Astrocyte of the spinal cord (primary cell): ENCODE measurements at regions not wholly inside any gene's neighbourhood (a gene's known extent, or its start where the extent isn't known, plus 50 kb on each side); places are given as distances from the start of the nearest gene placed in this dataset.
"Not testable (repeated sequence)": the region's sequence is repeated elsewhere in the genome, so short reads cannot be mapped to it uniquely, and the experiment has no call there.

Experiments
- DNase-seq: peaks from one replicate; pipeline ENCODE4 v3.0.0; 2011; ENCODE audit warnings: low read depth, low spot score
- H3K4me3 ChIP-seq: 2 replicates; pipeline ENCODE4 v1.5.1; 2011; ENCODE audit warnings: low read depth, mild to moderate bottlenecking, low read length, moderate library complexity
- CTCF ChIP-seq: IDR thresholded peaks from 2 replicates; pipeline ENCODE4 v1.5.1; 2012; ENCODE audit warnings: low read depth, mild to moderate bottlenecking, low read length, inconsistent platforms
- in situ Hi-C: cut with HindIII; loops from 2 replicates; pipeline ENCODE4 v1.10.0; 2017; ENCODE audit warnings: low sequenced_read_pairs

- H3K4me3 ChIP-seq = no peak overlapping the region
- in situ Hi-C loops = no loop called here
- DNase-seq = no peak
- no peak for TF ChIP-seq CTCF
Measured at GRCh38 chr12:75751769-75752471, 240.5 kb upstream of the KRR1 start.

DNA sequence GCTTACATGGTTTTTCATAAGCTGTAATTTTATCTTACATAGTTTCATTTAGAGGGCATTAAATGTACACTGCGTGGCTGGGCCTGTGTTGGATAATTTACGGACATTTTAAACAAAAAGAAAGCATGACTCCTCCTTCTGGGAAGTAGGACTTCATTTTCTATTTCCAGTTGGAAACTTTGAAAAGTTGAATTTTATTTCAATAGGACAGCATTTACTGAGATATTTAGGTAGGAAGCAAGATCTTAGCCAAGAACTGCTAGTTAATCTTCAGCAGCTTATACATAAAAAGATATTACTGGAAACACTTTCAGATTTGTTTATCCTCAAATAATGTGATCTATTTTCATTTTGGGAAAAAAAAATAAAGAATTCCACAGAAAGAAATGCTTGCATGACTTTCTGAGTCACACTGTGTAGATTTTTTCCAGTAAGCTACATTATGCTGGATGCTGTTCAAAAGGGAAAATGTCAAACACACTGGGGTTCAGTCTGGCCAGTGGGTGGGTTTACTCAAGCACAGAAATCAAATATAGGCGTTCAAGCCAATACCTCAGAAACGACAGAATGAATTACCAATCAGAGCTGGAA lies 239.4 kb upstream of the KRR1 start:
- in situ Hi-C loops = no loop called here
- no peak overlapping the region for H3K4me3 ChIP-seq
- peak; percentile 92 for DNase-seq
- no peak for TF ChIP-seq CTCF

DNA sequence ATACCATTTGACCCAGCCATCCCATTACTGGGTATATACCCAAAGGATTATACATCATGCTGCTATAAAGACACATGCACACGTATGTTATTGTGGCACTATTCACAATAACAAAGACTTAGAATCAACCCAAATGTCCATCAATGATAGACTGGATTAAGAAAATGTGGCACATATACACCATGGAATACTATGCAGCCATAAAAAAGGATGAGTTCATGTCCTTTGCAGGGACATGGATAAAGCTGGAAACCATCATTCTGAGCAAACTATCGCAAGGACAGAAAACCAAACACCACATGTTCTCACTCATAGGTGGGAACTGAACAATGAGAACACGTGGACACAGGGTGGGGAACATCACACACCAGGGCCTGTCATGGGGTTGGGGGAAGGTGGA lies 237.6 kb upstream of the KRR1 start:
- H3K4me3 ChIP-seq, DNase-seq, in situ Hi-C loops: not testable (repeated sequence)

DNA sequence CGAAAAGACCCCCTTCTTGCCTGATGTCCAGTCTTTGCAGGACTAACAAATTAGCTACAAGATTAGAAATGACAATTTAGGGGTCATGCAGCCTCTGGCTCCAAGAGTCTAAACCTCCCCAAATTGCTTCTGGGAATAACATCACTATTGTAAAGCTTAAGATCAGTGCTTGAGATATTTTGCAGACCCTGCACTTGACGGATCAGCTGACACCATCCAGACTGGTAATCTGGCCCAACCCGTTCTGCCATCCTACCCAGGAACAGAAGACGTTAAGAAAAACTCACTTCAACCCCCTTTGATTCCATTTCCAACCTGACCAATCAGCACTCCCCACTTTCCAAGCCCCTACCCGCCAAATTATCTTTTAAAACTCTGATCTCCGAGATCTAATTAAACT lies 236.7 kb upstream of the KRR1 start:
- no peak overlapping the region for H3K4me3 ChIP-seq
- in situ Hi-C loops = no loop called here
- no peak for DNase-seq
- no peak for TF ChIP-seq CTCF

DNA sequence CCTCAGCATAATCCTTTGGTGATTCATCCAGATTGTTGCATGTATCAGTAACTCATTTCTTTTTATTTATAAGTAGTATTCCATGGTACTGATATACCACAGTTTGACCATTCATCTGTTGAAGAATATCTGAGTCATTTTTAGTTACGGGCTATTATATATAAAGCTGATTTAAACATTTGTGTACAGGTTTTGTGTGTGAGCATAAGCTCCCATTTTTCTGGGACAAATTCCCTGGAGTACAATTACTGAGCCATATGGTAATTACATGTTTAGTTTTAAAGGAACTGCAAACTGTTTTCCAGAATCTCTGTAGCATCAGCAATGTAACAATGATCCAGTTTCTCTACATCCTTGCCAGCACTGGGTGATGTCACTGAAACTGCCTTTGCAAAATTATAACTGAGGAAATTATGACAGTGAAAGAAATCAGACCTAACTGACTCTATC lies 236.2 kb upstream of the KRR1 start:
- peak; percentile 83 for DNase-seq
- no peak for TF ChIP-seq CTCF
- in situ Hi-C loops = no loop called here
- no peak overlapping the region for H3K4me3 ChIP-seq

- no peak overlapping the region for H3K4me3 ChIP-seq
- TF ChIP-seq CTCF = no peak
- DNase-seq = no peak
- in situ Hi-C loops = no loop called here
Measured at GRCh38 chr12:75746621-75747020, 235.2 kb upstream of the KRR1 start.

DNA sequence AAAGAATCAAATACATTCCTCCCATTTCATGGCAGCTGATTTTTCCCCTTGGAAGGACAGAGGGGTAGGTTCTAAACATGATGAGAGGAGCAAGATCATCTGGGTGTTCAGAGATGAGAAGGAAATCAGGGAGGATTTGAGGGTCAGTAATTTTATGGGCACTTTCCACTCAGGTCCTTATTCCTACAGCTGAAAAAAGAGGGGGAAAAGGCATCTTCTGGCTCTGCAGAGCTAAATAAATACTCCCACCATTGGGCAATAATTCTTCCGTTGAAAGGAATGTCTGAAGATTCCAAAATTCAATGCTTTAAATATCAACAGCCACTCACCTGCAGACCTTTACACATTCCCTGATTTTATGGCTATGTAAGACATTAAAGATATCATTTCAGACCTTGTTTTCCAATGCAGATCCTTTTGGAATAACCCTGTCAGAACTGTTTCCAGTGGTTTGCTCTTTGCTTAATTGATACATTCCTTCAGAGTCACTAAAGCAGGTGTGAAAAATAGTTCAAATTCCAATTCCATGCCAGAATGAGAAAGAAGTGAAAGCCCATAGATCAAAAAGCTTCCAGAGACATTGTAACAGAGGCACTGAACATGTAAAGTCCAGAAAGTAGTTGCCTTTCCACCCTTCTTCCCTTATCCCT lies 233.3 kb upstream of the KRR1 start:
- H3K4me3 ChIP-seq = no peak overlapping the region
- in situ Hi-C loops = no loop called here
- no peak for TF ChIP-seq CTCF
- DNase-seq = no peak
